Activated CD4-positive, alpha-beta T cell treated with anti-CD3 and anti-CD28 coated beads, Interleukin-2, amount 50 U/mL, for 48 hours (primary cell): ENCODE measurements at regions not wholly inside any gene's neighbourhood (a gene's known extent, or its start where the extent isn't known, plus 50 kb on each side); places are given as distances from the start of the nearest gene placed in this dataset.

Source experiments
- DNase-seq, 2 experiments: peaks; one replicate each; pipeline ENCODE4 v3.0.0-alpha.2; 2020

DNA sequence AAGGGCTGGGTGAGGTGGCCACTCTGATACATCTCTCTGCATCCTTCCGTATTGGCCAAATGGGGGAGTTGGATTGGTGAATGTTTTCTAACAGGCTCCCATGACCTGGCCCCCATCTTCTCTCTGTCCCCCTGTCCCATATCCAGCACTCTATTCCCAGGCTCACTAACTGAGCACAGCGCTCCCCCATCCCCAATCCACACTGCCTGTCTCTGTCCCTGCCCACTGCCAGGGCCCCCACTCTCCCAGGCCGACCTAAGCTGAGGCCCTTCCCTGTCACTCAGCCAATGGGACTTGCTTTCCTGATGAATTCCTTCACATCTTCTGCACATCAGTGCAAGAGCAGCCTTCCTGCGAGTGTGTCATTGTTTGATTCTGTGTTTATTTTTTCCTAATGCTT, 216.8 kb upstream of the MYT1L start:
- DNase-seq = no peak

DNA sequence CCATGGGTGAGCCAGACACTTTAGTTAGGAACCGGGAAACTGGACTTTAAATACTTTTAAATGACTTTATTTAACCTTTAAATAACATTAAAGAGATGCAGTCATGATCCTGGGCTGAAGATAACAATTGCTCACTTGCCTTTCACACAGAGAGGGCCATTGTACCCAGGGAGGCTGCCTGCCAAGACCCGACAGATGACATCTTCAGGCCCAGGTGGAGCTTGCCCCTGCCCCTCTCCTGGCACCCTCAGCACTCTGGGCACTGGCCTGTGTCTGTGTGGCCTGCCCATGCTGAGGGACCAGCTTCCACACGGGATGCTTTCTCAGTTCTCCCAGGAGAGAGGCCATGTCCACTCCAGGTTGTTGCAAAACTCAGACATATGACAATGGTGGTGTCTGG, 216.4 kb upstream of the MYT1L start:
- DNase-seq = no peak

DNA sequence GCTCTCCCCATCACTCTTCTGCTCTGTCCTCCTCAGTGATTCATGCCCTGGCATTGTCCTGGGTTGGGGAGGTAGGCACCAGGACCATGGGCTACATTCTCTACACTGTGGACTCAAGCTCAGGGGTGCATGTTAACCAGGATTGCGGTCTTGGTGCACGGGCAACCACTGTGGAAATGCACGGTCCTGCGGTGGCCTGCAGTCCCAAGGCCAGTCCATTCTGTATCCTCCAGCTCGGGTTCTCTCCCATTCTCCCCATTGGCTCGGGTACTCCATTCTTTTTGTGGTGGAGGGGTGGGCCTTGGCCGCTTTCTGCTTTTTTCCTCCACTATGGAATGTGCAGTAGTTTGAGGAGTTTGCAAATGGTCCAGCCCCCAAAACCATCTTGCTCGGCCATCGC, 215.0 kb upstream of the MYT1L start:
- no peak for DNase-seq

DNA sequence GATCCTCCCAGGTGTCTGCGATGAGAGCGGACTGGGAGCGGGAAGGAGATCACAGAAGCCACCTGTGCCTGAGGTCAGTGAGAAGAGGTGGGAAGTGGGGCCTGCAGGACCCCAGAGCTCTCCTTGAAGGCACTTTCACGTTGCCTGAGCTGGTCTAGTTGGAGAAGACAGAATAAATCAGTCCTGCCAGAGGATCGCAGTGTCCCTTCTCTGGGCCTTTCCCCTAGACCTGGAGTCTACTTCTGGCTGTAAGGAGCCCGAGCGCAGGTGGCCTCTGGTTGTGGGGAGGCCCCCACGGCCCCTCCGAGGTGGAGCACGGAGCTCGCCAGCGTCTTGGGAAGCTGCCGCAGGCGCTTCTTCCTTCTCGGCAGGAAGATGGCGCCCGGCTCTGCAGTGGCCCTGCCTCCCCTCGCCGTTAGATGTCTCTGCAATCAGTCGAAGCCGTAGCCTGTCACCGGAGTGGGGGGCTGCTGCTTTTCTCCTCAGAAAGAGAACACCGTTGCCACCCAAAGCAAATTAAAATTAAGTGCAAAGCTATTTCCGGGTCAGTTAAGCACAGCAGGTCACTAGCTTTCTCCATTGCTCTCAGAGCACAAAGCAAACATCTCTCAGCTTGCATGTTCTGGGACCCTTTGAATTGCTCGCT, 212.0 kb upstream of the MYT1L start:
- no peak for DNase-seq

DNA sequence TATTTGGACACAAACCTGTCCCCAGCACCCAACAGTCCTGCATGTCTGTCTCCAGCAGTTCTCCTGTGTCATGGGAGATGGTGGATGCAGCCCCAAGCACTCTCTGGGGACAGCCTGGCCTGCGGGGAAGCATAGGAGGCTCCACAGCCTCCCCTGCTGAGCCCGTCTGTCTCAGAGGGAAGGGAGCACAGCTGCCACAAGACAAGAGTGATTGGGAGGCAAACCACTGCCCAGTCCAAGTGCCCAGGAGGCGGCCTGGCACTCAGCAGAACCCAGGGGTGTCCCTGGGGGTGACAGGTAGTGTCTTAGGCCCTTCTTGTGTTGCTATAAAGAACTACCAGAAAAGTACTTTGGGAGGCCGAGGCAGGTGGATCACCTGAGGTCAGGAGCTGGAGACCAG, 211.2 kb upstream of the MYT1L start:
- no peak for DNase-seq

DNA sequence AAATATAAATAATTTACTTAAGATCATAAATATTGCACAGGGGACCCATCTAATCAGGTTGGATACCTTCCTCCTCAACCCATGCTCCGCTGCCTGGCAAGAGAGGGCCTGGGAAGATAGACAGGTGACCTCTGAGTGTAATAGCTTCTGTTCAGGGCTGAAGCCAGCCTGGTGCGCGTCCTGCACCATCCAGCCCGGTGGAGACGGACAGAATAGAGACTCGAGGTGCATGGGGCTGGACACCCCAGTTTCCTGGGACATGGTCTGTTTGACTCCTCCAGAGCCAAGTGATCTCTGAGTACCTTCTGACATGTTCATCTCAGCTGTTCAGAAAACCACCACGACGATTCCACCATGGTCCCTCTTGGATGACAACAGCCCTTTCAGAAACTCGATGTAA, 209.3 kb upstream of the MYT1L start:
- no peak for DNase-seq

DNA sequence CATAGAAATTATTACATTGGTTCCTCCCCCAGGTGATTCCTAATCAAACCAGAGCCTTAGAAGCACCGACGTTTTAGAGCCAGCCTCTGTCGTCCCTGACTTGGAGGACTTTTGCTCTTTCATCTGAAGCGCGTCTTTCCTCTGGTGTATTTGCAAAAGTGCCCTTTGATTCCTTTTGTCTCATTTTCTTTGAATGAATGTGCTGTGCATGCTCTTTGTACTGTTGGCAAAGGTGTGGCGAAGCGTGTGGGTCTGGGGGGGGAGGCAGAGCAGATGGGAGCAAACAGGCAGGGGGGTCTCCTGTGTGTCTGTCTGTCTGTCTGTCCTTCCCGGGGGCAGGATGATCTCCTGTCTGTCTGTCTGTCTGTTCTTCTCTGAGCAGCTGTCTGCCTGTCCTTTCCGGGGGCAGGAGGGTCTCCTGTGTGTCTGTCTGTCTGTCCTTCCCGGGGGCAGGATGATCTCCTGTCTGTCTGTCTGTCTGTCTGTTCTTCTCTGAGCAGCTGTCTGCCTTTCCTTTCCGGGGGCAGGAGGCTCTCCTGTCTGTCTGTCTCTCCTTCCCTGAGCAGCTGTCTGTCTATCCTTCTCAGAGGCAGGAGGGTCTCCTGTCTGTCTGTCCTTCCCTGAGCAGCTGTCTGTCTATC, 205.5 kb upstream of the MYT1L start:
- no peak for DNase-seq

DNA sequence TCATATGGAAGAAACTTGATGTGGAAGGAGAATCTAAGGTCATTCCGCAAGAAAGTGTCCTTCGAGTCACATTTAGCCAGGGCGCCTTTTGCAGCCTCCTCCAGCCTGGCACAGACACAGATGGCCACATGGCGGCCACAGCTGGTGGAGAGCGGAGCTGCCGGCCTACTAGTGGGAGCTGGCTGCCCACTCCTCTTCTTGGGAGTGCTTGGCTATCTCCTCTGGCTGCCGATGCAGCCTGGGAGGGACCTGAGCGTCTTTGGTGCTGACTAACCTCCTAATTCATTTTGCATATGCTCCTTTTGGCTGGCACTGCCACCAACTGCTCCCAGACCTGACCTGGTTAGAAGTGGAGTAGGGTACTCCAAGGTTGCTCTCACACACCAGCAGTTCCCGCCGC, 199.3 kb upstream of the MYT1L start:
- no peak for DNase-seq

DNA sequence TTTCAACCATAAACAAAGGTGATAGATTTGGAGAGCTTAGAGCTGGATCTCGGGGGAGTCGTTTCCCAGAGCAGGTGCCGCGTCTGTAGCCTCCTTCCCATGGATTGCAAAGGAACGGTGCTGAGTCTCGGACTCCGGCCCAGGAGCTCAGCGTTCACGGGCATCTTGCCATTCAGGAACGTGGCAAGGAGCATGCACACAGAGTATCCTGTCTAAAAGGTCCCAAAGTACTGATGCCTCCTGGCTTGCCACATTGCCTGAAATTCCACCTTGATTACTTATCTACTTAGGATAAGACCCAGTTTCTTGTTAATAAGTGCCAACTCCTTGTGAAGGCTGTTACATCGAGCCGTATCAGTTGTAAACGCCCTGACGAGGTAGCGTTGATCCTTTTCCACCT, 197.8 kb upstream of the MYT1L start:
- no peak for DNase-seq

DNA sequence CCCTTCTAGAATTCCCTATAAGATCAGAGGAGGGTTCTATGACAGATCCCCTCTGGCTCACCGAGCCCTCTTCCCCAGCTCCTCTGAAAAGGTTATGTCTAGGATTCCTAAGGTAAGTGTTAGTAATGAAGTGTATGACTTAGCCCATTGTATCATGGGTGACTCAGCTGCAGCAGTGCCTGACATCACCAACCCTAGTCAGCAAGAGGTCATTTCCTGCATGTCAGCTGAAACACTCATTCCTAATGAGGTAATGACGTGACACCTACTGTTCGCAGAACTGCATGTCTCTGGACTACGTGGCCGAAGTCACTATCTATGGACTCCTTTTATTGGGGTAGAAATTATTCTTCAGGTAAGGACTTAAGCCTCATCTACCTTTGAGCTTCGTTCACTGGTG, 196.1 kb upstream of the MYT1L start:
- no peak for DNase-seq

DNA sequence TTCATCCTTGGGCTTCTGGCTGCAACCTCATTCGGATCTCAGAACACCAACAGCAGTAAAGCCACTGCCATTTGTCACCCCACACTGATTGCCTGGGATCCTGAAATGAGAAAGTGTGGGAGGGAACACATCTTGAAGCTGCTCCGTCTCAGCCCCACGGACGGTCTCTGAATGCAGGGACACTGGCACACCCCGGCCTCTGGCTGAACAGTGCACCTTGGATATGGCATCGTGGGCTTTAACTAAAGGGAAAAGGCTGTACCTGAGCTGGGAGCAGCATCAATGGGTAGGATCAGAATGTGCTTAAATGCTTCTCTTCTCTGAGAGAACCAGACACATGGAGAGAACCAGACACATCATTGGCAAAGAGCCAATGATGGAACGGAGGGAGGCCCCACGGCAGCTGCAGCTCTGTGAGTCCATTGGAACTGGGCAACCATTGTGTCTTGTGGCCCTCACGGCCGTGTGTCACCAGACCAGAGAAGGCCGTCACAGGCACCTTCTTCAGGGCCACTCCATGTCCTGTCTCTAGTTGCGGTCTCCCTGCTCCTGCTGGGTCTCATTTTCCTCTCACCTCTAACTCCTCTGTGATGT, 193.4 kb upstream of the MYT1L start:
- DNase-seq = no peak

DNA sequence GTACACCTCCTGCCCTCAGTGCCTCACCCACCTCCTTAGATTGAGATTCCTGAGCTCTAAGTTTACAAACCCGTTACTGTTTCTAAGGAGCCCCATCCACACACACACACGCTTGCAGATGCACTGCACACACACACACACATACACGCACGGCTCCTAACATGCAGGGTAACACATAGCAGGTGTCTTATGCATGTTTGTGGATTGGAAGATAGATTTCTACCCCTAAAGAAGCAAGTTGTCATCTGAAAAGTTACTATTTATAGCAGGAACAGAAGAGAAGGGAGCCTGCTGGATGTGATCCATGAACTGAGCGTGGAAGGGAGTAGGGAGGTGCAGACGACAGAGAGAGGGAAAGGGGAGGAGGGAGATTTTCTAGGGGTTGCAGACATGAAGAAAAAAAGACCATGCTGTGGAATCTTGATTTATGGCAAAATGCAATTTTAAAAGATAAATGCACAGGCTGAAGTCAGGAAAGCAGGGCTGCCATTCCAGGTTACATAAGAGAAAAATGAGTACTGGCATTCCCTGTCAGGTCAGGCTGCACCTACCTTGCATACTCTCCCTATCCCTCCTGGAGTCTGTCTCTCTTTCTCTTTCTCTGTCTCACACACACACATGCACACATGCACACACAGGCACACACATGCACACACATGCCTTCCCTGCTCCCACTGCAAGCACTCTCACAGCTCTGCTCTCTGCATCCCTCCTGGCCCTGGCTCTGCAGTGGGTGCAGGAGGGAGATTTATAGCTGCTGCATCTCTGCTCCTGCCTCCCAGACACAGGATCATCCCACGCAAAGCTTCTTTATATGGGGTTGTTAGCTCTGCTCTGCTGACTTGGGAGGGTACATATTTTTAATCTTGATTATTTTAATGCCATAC, 192.6 kb upstream of the MYT1L start:
- DNase-seq = no peak

DNA sequence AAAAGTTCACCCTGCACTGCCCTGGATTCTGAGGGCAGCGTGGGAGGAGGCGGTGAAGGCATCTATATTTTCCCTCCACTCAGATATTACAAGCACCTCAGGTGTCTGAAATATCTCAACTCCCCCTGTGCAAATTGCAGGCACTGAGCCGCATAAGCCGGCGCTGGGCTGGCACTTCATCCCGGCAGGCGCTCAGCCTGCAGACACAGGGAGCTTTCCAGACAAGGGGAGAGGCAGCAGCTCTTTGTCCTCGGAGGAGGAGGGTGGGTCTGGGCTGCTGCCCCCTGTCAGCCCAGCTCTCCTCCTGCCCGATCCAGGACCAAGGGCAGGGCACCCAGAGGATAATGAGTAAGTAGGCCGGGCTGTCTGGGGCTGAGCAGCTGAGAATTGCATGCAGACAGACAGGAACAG, 189.3 kb upstream of the MYT1L start:
- no peak for DNase-seq

DNA sequence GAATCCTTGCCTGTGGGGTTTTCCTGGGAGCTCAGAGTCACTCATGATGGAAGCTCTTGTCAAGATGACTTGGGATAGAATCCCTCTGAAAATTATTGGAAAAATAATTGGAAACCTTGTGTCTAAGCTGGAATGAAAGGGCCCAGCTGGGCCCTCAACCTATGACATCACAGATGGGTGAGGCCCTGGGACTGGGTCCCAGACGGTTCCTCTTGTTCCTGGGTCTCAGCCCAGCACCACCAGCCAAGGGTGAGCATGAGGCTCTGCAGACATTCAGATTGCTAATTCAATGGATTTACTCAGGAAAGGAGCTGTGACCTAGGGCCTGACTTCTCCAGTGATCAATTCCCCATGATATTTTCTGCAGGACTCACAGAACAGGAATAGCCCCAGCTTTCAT, 188.3 kb upstream of the MYT1L start:
- DNase-seq = no peak

DNA sequence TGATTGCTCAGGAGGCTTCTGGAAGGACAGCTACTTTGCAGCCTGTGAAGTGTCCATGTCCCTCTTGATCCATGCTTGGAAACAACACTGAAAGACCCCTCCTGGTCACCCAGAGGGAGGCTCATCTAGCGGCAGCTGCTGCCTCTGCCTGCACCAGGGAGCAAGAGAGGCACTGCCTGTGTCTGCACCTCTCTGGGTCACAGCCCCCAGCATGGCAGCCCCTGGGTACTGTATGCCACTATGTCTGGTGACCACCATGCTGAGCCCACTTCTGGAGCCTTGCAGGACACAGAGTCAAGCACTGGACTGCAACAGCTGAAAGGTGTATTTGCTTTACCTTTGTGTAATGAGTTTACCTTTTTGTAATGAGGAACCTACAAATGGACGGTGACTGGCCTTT, 186.3 kb upstream of the MYT1L start:
- DNase-seq = no peak

DNA sequence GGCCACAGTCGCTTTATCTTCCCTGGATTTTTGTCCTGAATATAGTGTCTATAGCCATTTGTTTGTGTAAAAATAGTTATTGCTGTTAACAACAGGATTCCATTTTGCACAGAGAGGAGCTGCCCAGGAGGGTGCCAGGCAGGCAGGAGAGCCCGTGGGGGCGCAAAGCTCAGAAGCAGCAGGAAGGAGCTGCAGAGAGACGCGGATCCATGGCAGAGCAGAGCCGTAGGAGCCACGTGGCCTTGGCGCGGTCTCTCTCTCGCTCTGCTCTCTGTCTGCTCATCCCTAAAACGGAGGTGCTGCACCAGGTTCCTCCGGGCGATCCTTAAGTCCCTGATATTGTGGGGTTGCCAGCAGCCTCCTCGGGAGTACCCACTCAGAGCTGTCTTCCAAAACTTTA, 185.3 kb upstream of the MYT1L start:
- no peak for DNase-seq

DNA sequence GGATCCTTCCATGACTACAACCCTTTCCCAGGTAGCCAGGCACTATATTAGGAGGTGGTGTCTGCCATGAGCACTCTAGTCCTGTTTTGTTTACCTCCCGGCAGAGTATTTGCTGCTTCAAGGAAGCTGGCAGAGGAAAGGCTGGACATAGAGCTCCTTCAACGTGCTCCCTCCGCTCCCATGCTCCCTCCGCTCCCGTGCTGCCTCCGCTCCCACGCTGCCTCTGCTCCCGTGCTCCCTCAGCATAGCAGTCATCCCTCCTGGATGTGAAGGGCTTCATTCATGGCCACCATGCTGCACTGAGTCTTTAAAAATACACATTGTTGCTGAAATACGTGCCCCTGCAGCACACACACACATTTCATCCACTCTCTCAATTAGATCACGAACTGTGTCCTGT, 181.9 kb upstream of the MYT1L start:
- no peak for DNase-seq

DNA sequence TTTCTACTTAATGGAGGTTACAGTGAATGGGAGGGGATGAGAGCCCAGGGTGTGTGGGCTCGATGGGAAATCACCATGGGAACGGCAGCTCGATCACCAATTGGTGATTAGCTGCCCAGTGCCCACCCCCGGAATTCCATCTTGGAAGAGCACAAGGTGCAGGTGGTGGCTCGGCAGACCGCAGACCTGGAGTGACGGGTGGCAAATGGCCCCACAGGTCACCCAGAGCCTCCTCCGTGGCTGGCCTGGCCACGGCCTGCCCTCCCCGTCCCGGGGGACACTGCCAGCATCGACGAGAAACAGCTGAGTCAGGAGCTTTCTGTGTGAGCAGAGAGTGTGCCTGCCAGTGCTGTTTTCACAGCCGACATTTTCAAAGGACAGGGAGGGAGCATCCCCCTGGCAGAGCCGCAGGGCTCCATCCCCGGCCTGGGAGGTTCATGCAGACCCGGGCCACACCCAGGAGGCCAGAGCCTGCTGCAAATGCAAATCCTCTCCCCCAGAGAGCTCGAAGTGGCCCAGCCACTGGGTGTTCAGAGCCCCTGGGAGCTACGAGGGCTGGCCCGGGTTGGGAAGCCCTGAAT, 176.4 kb upstream of the MYT1L start:
- no peak for DNase-seq

DNA sequence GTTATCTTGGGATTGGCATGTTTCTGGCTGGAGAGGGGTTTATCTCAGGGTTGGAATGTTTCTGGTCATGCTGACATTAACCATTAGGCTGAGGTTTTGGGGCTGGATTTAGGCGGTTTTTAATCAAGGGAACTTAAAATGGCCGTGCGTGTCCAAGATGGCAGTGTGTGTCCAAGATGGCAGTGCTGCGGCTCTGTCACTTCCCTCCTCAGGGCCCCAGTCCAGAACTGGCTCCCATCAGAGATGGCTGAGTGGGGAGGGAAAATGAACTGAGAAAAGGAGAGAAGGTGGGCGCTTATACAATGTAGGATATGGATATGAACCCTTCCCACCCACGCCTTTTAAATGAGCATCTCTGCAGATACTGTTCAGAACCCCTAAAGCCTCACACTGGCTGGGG, 175.5 kb upstream of the MYT1L start:
- no peak for DNase-seq

DNA sequence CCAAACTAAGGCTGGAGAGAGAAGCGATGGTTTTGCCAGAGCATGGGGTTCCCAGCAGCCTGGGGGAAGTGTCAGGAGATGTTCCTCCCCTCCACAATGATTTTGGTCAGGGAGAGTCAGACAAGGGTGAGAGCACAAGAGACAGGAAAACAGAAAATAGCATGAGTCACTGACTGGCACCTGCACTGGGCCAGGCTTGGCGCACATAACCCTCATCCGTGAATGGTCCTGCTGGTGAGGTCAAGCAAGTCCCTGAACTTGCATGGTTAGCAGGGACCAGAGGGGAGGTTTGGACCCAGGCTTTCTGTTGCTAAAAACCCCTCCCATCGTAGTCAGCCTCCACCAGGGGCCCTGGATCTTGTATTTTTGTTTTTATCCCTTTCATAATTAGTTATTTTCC, 174.5 kb upstream of the MYT1L start:
- no peak for DNase-seq

DNA sequence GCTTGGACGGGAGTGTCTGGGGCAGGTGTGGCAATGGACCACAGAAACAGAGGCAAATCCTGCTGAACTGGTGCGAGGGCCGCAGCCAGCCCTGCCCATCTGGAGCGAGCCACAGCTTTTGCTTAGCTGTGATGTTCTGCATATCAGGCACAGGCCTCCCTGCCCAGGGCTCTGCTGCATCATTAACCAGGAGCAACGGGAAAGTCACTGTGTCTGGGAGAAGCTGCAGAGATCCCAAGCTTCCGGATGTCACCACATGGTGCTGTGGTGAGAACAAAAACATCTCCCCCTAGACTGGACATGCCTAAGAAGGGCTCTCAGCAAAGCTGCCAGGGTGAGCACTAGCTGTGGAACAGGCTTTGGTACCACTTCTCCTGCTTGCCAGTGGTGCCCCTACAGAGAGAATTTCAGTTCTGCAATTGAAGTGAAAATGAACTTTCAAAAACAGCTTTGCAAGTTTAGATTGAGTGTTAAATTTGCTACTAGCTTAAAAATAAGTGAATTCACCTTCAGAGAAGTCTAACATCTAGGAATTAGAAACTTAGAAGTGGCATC, 172.9 kb upstream of the MYT1L start:
- DNase-seq = no peak

DNA sequence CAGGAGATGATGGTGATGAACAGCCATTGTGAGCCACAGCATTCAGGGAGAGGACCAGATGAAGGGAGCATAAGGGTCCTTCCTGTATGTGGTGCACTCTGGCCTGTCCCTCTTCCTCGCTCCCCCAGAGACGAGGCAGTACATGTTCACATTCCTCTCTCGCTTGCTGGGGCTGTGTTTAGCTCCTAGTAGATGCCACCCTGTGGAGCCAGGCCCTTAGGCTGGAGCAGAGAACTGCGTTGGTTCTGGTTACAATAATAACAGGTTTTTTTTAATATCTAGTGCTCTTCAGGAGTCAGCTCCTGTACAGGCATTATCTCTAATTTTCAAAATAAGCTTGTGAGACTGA, 171.1 kb upstream of the MYT1L start:
- DNase-seq = no peak
